H9 (cell line): ENCODE measurements at regions not wholly inside any gene's neighbourhood (a gene's known extent, or its start where the extent isn't known, plus 50 kb on each side); places are given as distances from the start of the nearest gene placed in this dataset.

ENCODE experiments used
- DNase-seq: peaks from one replicate; pipeline ENCODE4 v3.0.0-alpha.2; 2017
- H2AFZ ChIP-seq: one replicate; pipeline ENCODE4 v1.6.1; 2013; ENCODE audit warnings: mild to moderate bottlenecking, low read length, control low read depth, moderate library complexity
- H2AK5ac ChIP-seq: 2 replicates; pipeline ENCODE4 v1.6.1; 2013; ENCODE audit warnings: low read length, control low read depth, mixed read lengths; ENCODE audit not compliant: insufficient read length
- H2BK120ac ChIP-seq: one replicate; pipeline ENCODE4 v1.6.1; 2013; ENCODE audit warnings: low read depth, mild to moderate bottlenecking, low read length, control low read depth, inconsistent platforms; ENCODE audit not compliant: poor library complexity, severe bottlenecking
- H2BK12ac ChIP-seq: 2 replicates; pipeline ENCODE4 v1.6.1; 2013; ENCODE audit warnings: low read length, control low read depth, mixed read lengths, low read depth; ENCODE audit not compliant: insufficient read length
- H2BK15ac ChIP-seq: 2 replicates; pipeline ENCODE4 v1.6.1; 2013; ENCODE audit warnings: low read depth, low read length, control low read depth
- H2BK20ac ChIP-seq: one replicate; pipeline ENCODE4 v1.6.1; 2013; ENCODE audit warnings: low read depth, mild to moderate bottlenecking, low read length, control low read depth, inconsistent platforms; ENCODE audit not compliant: poor library complexity, severe bottlenecking
- H2BK5ac ChIP-seq: 2 replicates; pipeline ENCODE4 v1.6.1; 2013; ENCODE audit warnings: low read length, control low read depth, mixed read lengths; ENCODE audit not compliant: insufficient read length
- H3K14ac ChIP-seq: 2 replicates; pipeline ENCODE4 v1.6.1; 2013; ENCODE audit warnings: low read length, control low read depth; ENCODE audit not compliant: insufficient read depth
- H3K18ac ChIP-seq: 2 replicates; pipeline ENCODE4 v1.6.1; 2013; ENCODE audit warnings: low read depth, mild to moderate bottlenecking, mixed read lengths, low read length, control low read depth; ENCODE audit not compliant: insufficient read length
- H3K23ac ChIP-seq: 2 replicates; pipeline ENCODE4 v1.6.1; 2013; ENCODE audit warnings: low read length, control low read depth, mixed read lengths, low read depth; ENCODE audit not compliant: insufficient read length
- H3K23me2 ChIP-seq: 2 replicates; pipeline ENCODE4 v1.6.1; 2013; ENCODE audit warnings: low read depth, mild to moderate bottlenecking, mixed read lengths, low read length, control low read depth; ENCODE audit not compliant: insufficient read length, poor library complexity, severe bottlenecking
- H3K27ac ChIP-seq: 2 replicates; pipeline ENCODE4 v1.5.1; 2013; ENCODE audit warnings: low read length, control low read depth, mixed read lengths, low read depth; ENCODE audit not compliant: insufficient read length
- H3K27me3 ChIP-seq: 2 replicates; pipeline ENCODE4 v1.6.1; 2013; ENCODE audit warnings: low read length, control low read depth, inconsistent platforms; ENCODE audit not compliant: insufficient read depth
- H3K4ac ChIP-seq: 2 replicates; pipeline ENCODE4 v1.6.1; 2013; ENCODE audit warnings: low read depth, mild to moderate bottlenecking, control low read depth, inconsistent platforms, low read length, moderate library complexity
- H3K4me1 ChIP-seq: 2 replicates; pipeline ENCODE4 v1.6.1; 2013; ENCODE audit warnings: low read length, control low read depth, inconsistent platforms; ENCODE audit not compliant: insufficient read depth
- H3K4me2 ChIP-seq: 2 replicates; pipeline ENCODE4 v1.6.1; 2013; ENCODE audit warnings: low read length, control low read depth, mixed read lengths; ENCODE audit not compliant: insufficient read length, insufficient read depth
- H3K56ac ChIP-seq: 2 replicates; pipeline ENCODE4 v1.6.1; 2013; ENCODE audit warnings: low read depth, mild to moderate bottlenecking, mixed read lengths, low read length, control low read depth; ENCODE audit not compliant: insufficient read length
- H3K79me1 ChIP-seq: 2 replicates; pipeline ENCODE4 v1.6.1; 2013; ENCODE audit warnings: low read depth, mild to moderate bottlenecking, moderate library complexity, low read length, control low read depth, inconsistent platforms; ENCODE audit not compliant: insufficient read depth, poor library complexity, severe bottlenecking
- H3K79me2 ChIP-seq: 2 replicates; pipeline ENCODE4 v1.6.1; 2013; ENCODE audit warnings: low read length, control low read depth, inconsistent platforms; ENCODE audit not compliant: insufficient read depth
- H3K9ac ChIP-seq: 2 replicates; pipeline ENCODE4 v1.6.1; 2013; ENCODE audit warnings: low read length, control low read depth, mixed read lengths; ENCODE audit not compliant: insufficient read length; ENCODE audit errors: extremely low read depth
- H3K9me3 ChIP-seq: one replicate; pipeline ENCODE4 v1.6.1; 2013; ENCODE audit warnings: low read depth, low read length, inconsistent platforms; ENCODE audit not compliant: control insufficient read depth
- H3T11ph ChIP-seq: one replicate; pipeline ENCODE4 v1.6.1; 2013; ENCODE audit warnings: mild to moderate bottlenecking, low read length, control low read depth, inconsistent platforms
- H4K20me1 ChIP-seq: one replicate; pipeline ENCODE4 v1.6.1; 2013; ENCODE audit not compliant: control insufficient read depth, insufficient read length, insufficient read depth
- H4K5ac ChIP-seq: 2 replicates; pipeline ENCODE4 v1.6.1; 2013; ENCODE audit warnings: low read depth, mild to moderate bottlenecking, mixed read lengths, low read length, control low read depth; ENCODE audit not compliant: insufficient read length
- H4K8ac ChIP-seq: replicated peaks from 2 replicates; pipeline ENCODE4 v1.6.1; 2013; ENCODE audit warnings: low read length, control low read depth, mixed read lengths, low read depth; ENCODE audit not compliant: insufficient read length
- H4K91ac ChIP-seq: 2 replicates; pipeline ENCODE4 v1.6.1; 2013; ENCODE audit warnings: low read depth, mild to moderate bottlenecking, moderate library complexity, mixed read lengths, low read length, control low read depth; ENCODE audit not compliant: insufficient read length
- H3K27ac Mint-ChIP-seq, 3 experiments: 2 replicates in 2 of 3; 3 replicates in 1 of 3; pipeline ENCODE4 v1.8.0; 2020 to 2021; ENCODE audit warnings: mixed read lengths in 3 of 3, mild to moderate bottlenecking in 1 of 3, moderate library complexity in 1 of 3
- H3K27me3 Mint-ChIP-seq: 2 replicates; pipeline ENCODE4 v1.8.0; 2021; ENCODE audit warnings: low read depth, mild to moderate bottlenecking, moderate library complexity, mixed read lengths
- H3K36me3 Mint-ChIP-seq, 3 experiments: 2 replicates in 2 of 3; 3 replicates in 1 of 3; pipeline ENCODE4 v1.8.0; 2020 to 2021; ENCODE audit warnings: low read depth in 3 of 3, mixed read lengths in 3 of 3; ENCODE audit not compliant: insufficient read depth in 1 of 3
- H3K4me1 Mint-ChIP-seq, 2 experiments: 2 replicates each; pipeline ENCODE4 v1.8.0; 2020; ENCODE audit warnings: mixed read lengths in 2 of 2
- H3K4me3 Mint-ChIP-seq, 2 experiments: 2 replicates in 1 of 2; 3 replicates in 1 of 2; pipeline ENCODE4 v1.8.0; 2020 to 2021; ENCODE audit warnings: mild to moderate bottlenecking in 2 of 2, mixed read lengths in 2 of 2, moderate library complexity in 1 of 2
- H3K9me3 Mint-ChIP-seq, 2 experiments: 2 replicates in 1 of 2; 3 replicates in 1 of 2; pipeline ENCODE4 v1.8.0; 2020; ENCODE audit warnings: mild to moderate bottlenecking in 2 of 2, mixed read lengths in 2 of 2, moderate library complexity in 1 of 2
- CTCF ChIP-seq: fragments of 200-600 bp; sonication (generic); conservative IDR thresholded peaks from 3 replicates; pipeline ENCODE4 v1.8.0; 2021; ENCODE audit warnings: antibody characterized with exemption, mild to moderate bottlenecking
- WGBS: extraction: QIAGEN DNeasy Blood & Tissue Kit; methylation state at CpG from one replicate; pipeline ENCODE4 v1.1.7; 2013; ENCODE audit warnings: missing lambda C conversion rate, low lambda C conversion rate, mixed read lengths; ENCODE audit not compliant: insufficient read length; ENCODE audit errors: extremely low coverage; 5-methylcytosine and 5-hydroxymethylcytosine counted together

GRCh38 chr13:104976986-104977385 is 1558.5 kb downstream of the EFNB2 start:
- DNase-seq, result no peak
- Histone ChIP-seq H3K27ac (no peak overlapping the region), H2BK5ac (no peak overlapping the region), H4K91ac (no peak overlapping the region), H4K8ac (no peak overlapping the region), H3K4ac (no peak overlapping the region), H3K79me2 (no peaks in the 10 kb centered on the region), H3K18ac (no peak overlapping the region), H3K4me1 (no peaks in the 10 kb centered on the region), H3K56ac (no peak overlapping the region), H3K14ac (no peak overlapping the region), H2BK20ac (no peak overlapping the region), H2BK12ac (no peak overlapping the region), H3K9ac (no peak overlapping the region), H3K27me3 (no peaks in the 10 kb centered on the region), H3K23ac (no peak overlapping the region), H2BK15ac (no peak overlapping the region), H2BK120ac (no peak overlapping the region), H3K79me1 (no peaks in the 10 kb centered on the region), H4K5ac (no peak overlapping the region), H2AFZ (no peak overlapping the region), H3K9me3 (no peaks in the 10 kb centered on the region), H3K4me2 (no peak overlapping the region), H3K23me2 (no peaks in the 10 kb centered on the region), H2AK5ac (no peak overlapping the region), H3T11ph (no peak overlapping the region), H4K20me1 (no peaks in the 10 kb centered on the region)
- no peaks in the 10 kb centered on the region for H3K36me3 Mint-ChIP-seq
- no peak for TF ChIP-seq CTCF
- H3K4me1 Mint-ChIP-seq, result no peaks in the 10 kb centered on the region
- no peaks in the 10 kb centered on the region for H3K9me3 Mint-ChIP-seq
- no peak overlapping the region for H3K27ac Mint-ChIP-seq
- no CpG with 5 or more reads among the region's 2 CpGs for WGBS
- no peak overlapping the region for H3K4me3 Mint-ChIP-seq
- H3K27me3 Mint-ChIP-seq, result no peaks in the 10 kb centered on the region
